ENCODE measurements at regions not wholly inside any gene's neighbourhood (a gene's known extent, or its start where the extent isn't known, plus 50 kb on each side); places are given as distances from the start of the nearest gene placed in this dataset.

DNA sequence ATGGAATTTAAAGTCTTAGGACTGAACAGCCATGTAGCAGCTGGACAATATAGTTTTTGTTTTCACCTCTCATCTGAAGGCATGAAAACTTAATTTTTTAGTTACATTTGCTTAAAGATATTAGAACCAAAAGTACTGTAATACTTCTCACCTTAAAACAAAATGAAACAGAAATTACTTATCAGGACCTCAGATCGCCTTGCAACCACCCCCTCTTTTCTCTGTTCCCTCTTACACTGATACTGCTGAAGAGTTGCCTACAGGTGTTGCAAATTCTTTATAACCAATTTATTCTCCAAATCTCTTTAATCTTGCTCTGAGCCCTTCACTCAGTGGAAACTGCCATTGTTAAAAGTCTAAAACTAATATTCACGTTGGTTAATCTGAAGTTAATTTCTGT is 145.0 kb downstream of the SPCS3 start:
- TF ChIP-seq, protein P1, sequence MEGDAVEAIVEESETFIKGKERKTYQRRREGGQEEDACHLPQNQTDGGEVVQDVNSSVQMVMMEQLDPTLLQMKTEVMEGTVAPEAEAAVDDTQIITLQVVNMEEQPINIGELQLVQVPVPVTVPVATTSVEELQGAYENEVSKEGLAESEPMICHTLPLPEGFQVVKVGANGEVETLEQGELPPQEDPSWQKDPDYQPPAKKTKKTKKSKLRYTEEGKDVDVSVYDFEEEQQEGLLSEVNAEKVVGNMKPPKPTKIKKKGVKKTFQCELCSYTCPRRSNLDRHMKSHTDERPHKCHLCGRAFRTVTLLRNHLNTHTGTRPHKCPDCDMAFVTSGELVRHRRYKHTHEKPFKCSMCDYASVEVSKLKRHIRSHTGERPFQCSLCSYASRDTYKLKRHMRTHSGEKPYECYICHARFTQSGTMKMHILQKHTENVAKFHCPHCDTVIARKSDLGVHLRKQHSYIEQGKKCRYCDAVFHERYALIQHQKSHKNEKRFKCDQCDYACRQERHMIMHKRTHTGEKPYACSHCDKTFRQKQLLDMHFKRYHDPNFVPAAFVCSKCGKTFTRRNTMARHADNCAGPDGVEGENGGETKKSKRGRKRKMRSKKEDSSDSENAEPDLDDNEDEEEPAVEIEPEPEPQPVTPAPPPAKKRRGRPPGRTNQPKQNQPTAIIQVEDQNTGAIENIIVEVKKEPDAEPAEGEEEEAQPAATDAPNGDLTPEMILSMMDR (IDR thresholded peaks at IDR 0.05; ENCODE audit: insufficient read depth, low read length) = no peak
- TF ChIP-seq, protein P2, sequence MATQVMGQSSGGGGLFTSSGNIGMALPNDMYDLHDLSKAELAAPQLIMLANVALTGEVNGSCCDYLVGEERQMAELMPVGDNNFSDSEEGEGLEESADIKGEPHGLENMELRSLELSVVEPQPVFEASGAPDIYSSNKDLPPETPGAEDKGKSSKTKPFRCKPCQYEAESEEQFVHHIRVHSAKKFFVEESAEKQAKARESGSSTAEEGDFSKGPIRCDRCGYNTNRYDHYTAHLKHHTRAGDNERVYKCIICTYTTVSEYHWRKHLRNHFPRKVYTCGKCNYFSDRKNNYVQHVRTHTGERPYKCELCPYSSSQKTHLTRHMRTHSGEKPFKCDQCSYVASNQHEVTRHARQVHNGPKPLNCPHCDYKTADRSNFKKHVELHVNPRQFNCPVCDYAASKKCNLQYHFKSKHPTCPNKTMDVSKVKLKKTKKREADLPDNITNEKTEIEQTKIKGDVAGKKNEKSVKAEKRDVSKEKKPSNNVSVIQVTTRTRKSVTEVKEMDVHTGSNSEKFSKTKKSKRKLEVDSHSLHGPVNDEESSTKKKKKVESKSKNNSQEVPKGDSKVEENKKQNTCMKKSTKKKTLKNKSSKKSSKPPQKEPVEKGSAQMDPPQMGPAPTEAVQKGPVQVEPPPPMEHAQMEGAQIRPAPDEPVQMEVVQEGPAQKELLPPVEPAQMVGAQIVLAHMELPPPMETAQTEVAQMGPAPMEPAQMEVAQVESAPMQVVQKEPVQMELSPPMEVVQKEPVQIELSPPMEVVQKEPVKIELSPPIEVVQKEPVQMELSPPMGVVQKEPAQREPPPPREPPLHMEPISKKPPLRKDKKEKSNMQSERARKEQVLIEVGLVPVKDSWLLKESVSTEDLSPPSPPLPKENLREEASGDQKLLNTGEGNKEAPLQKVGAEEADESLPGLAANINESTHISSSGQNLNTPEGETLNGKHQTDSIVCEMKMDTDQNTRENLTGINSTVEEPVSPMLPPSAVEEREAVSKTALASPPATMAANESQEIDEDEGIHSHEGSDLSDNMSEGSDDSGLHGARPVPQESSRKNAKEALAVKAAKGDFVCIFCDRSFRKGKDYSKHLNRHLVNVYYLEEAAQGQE (IDR thresholded peaks at IDR 0.05; ENCODE audit: insufficient replicate concordance, low read depth) = no peak
